Activated gamma-delta T cell treated with Interleukin-2 at 50 U/mL for 16 hours (primary cell): ENCODE measurements at regions not wholly inside any gene's neighbourhood (a gene's known extent, or its start where the extent isn't known, plus 50 kb on each side); places are given as distances from the start of the nearest gene placed in this dataset.

Experiments
- DNase-seq: peaks from one replicate; pipeline ENCODE4 v3.0.0-alpha.2; 2020

DNA sequence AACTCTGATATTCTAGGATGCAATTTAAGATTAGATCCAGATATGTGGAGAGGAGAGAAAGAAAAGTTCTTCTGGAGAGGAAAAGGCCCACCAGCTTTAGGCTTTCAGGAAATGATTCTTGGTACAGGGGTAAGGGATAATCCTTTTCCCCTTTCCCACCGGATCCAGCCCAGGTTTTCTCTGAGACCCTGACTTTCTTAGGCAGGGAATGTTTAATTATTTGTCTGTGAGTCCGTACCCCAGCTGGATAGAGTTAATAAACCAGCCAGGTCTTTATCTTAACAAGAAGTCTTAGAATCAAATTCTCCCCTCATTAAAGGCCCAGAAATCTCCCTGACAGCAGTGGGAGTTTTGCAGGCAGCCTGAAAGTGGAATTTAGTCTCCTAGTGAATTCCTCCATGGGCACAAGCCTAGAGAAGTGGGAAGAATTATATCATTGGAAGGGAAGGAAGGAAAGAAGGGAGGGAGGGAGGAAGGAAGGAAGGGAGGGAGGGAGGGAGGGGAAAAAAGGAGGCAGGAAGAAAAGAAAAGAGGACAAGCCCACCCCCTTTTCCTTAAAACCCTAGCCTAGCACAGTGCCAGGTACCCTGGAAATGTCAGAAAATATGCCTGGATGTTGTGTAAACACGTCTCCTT, 189.0 kb downstream of the PLPP3 start:
- DNase-seq: no peak

DNA sequence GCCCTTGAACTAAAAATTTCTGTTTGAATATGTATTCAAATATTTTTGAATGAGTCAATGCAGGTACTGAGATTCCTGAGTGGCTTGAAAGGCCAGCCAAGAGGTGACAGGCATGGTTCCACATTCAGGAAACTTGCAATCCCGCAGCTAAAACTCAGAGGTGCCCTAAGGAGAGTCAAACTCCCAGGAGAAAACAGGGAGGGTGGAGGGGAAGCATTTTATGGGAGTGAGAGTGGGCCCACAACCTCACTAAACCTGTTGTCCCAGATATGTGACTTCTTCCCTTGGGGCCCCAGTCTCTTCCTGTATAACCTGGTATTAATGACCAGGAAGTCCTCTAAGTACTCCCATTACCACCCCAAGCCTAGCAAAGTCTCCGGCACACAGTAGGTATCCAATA, 189.6 kb downstream of the PLPP3 start:
- no peak for DNase-seq

DNA sequence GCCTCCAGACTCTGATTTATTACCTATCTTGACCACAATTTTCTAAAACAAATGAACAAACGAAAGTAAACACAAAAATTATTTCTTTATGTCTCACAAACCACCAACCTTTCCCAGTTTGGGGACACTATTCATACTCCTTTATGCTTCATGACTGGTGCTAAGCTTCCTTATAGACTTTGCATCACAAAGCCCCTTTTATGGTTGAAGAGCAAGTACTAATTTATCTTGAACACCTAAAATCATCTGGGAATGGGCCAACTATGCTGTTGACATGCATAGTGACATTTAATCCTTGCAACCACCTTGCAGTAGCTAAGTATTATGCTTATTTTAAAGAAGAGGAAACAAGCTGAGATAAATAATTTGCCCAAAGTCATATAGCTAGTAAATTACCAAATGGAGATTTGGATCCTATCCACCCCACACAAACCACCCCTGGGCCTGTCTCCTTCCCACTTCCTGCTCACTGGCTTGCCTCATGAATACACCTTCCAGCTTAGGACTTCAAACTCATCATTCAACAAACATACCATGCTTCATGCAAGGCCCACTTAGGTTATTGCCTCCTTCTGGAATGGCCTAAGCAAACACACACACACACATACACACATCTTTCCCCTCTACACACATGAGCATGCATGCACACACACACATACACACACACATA, 192.2 kb downstream of the PLPP3 start:
- no peak for DNase-seq

DNA sequence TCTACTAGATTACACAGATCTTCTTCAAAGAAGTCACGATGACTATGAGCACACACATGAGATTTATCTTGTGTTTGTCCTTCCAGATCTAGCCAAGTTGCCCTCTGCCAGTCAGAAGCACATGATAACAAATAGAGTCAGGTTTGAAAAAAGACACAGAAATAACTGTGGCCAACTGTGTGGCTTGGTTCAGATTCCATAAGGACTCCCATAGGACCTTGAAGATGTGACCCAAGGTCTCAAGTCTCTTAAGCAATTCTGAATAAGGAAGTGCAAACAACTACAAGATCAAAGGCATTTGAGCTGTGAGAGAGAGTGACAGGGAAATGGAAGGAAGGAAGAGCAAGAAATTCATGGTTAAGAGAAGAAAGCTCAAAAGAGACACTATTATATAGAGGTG, 194.0 kb downstream of the PLPP3 start:
- no peak for DNase-seq

DNA sequence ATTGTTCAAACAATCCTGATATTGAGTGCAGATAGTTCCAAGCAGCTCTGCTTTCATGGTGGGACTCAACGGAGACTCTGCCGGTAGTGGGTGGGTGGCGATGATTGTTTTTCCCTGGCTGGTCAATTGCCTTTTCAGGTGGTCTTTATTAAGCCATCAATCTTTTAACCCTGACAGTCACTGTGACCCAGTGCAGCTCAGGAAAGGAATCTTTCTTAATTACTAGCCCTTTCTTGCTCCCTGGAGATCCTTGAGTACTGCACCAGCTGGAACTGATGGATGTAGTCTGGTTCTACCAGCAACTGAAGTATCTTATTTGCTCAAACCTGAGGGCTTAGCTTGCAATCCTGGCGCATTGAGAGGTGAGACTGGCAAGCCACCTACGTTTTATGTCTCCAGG, 196.4 kb downstream of the PLPP3 start:
- no peak for DNase-seq

DNA sequence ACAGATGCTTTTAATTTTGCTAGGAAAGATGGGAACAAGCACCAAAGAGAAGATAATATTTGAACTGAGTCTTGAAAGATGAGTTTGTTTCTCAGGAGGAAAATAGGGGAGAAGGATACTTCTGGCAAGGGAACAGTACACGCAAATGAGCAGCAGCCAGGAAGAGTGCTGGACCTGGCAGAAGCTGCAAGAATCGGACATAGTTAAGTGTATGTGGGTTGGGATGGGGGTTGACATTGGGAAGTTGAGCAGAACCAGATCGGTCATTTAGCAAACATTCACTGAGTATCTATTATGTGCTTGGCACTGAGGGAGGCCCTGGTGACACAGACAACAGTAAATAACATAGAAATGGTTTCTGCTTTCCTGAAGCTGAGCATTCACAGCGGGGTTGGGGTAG, 198.8 kb downstream of the PLPP3 start:
- no peak for DNase-seq

DNA sequence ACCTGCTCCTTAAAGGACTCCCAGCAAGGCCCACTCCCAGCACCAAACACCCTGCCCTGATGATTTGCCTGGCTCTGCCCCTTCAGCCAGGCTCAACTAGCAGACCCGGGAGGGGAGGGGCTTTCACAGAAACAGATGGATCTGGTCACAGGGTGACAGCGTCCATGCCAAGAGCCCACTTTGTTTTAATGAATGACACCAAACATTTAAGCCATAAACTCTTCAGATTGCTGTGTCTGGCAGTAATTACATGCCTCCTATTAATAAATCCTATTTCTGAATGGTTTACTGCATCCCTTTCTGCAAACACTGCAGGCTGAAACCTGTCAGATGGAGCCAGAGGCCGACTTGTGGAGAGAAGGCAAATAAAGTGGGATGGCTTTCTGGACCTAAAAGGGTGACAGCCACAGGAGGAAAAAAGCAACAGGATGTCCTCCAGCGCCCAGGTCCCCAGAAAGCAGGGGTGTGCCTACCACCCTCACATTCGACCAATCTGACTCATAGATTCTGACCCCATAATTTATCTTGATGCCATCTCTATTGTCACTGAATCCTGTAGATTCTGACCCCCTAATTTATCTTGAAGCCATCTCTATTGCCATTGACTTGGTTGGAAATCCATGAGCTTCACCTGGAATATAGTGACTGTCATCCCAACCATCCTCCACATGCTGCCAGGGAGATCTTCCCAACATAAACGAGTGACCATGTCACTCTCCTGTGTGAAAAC, 200.9 kb downstream of the PLPP3 start:
- no peak for DNase-seq

DNA sequence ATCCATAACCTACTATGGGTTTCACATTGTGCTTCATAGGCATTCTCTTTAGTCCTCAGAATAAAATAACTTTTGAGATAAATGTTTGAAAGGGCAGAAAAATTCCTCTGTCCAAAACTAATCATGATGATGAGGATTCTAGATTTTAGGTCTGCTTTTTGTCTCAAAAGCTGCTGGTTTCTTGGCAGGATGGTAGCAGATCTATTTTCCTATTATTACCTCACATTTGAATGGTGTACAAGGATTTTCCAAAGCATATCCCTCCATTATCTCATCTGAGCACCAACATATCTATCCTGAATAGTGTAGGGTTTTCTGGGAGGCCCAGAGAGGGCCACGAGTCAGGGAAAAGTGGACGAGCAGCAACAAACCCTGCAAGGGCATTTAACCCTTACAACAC, 201.9 kb downstream of the PLPP3 start:
- no peak for DNase-seq

DNA sequence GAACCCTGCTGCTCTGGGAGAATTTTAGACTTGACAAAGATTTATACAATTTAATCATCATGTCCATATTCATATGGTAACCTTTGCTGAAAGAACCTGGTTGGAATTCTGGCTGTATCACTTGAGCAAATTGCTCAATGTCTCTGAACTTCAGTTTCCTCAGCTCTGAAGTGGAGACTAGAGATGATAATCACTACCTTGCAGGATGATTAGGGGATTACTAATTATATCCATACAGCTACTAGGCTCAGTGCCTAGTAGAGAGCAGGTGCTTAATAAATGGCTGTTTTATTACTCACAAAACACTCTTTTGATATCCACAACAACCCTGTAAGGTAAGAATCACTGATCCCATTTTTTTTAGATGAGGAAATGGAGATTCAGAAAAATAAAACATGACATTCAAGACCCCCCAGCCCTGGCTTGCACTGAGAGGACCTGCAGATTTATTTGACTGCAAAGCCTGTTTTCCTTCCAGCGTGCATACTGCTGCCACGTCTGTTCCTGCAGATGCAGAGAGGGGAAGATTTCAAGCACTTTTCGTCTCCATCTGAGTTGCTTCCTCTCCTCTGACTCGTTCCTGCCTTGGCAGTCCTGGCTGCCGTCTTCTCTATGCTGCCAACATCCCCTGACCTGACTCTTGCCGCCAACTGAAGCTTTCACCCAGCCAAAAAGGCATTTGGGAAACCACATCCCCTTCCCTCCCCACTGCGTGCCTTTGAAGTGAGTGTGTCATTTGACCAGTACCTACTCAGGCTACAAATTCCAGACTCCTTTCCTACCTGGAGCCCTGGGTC, 203.0 kb downstream of the PLPP3 start:
- no peak for DNase-seq

DNA sequence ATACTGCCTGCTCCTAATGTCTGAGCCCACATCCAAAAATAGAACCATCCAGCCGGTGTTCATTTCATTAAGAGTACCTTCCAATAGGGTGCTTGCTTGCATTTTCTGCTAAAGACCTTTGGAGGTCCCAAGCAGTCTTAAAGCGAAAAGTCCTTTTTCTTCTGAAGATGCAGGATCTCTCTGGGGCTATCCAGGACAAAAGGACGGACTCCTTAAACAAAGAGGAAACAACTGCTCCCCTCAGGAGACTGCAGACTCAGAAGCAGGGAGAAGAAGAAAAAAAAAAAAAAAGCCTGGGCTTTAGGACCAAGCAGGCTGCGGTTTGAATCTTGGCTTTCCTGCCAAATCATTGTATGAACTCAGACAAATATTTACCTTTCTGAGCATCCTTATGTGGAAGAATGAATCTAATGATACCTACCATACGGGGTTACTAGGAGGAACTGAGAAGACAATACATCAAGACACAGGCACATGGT, 204.0 kb downstream of the PLPP3 start:
- no peak for DNase-seq

DNA sequence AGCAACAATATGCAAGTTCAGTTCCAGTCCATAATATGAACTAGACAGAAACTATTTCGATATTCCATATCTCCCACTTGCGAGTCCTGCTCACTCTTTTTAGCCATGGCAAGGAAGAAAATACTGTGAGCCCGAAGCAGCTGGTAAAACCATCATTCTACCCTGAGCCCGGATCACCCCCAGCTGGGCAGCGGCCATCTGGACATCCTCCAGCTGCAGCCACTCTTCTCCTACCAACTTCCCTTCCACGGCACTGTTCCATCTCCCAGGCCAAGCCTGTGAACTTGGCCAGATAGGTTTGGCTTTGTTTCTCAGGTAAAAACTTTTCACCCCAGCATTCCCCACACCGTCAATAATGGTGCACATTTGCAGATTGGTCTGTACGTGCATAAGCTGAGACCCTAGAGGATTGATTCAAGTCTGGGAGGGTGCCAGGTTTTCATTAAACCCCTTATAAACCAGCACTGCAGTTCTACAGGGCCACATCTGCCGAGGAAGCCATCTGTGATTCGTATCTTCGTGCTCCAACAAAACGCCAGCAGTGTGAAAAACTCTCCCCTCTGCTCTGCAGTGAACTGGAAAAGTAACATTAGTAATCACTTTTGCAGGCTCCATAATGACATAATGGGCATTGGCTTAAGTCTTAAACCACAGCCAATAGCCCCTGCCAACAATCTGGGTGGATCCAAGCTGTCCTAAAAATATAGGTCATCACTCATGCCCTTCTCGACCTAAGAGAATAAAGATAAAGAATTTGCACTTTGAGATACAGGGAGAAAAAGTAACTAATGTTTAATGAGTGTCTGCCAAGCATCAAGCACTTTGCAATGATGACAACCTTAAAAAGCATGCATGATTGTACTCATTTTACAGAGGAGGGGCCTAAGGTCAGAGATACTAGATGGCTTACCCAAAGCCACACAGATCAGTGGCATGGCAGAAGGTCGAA, 205.1 kb downstream of the PLPP3 start:
- DNase-seq: no peak

DNA sequence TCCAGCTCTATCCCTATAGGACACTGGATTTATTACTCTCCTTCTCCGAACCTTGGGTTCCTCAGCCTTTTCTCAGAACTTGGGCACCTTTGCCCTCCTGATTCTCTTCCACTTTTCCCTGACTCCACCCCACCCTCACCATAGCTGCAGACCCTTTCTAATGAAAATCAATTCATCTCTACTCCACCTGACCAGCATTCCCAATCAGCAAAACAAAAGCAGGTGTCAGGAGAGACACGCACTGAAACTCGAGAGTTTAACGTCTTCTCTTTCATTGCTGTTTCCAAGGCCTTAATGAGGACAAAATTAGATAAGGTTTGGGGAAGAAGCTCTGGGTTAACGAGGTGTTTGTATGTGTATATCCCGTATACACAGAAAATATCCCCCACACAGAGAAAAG, 208.8 kb downstream of the PLPP3 start:
- DNase-seq: no peak

DNA sequence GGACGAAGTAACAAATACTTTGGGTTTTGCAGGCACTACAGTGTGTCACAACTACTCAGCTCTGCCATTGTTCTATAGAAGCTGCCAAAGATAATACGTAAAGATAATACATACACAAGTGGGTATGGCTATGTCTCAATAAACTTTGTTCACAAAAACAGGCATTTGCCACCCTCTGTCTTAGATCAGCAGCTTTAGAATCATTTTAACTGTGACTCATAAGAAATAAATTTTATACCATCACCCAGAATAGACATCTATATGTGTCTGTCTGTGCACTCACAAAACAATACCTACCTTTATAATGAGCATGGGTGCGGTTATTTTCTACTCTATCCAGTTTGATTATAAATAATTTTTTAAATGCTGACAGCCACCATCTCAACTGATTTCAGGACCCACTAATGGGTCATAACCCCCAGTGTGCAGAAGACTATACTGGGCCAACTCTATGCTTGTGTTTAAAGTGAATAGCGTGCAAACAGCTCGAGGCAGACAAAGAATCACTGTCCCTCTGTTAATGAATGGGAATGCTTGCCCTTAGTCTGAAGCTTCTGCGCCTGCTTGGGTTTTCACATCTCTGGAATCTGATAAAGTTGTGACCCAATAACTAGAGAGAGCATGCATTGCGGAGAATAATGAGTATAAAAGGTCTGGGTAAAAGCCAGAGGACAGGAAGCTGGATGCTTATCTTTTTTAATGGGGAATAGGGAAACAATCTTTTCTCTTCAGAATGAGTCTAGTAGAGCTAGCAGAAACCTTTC, 216.2 kb downstream of the PLPP3 start:
- DNase-seq: no peak

DNA sequence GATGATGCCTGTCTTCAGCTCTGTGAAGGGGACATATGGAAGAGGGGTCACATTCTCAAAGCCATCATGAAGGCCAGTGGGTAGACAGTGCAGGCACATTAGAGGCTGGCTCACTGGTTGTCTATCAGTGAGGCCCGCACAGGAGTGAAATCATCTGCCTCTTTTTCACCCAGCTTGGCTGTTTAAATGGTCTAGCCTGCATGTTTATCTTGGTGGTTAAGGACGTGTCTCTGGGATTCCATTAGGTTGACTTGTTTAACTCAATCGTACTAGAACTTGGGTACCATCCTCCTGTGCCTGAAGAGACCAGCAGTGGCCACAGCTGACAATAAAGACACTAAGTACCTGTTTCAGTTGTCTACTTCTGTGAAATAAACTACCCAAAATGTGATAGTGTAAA, 219.3 kb downstream of the PLPP3 start:
- DNase-seq: no peak

DNA sequence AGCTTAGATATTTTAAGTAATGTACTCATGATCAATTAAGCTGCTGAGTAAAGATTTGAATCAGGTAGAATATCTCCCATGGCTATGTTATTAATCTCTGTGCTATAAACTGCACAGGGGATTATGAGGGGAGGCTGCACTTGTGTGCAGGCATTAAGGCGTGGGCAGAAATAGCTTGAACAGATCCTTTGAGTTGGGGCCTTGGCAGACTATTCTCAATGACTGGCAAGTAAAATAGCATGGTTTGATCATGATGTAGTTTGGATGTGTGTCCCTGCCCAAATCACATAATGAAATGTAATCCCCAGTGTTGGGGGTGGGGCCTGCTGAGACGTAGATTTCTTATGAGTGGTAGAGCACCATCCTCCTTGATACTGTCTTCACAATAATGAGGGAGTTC, 220.3 kb downstream of the PLPP3 start:
- DNase-seq: no peak

DNA sequence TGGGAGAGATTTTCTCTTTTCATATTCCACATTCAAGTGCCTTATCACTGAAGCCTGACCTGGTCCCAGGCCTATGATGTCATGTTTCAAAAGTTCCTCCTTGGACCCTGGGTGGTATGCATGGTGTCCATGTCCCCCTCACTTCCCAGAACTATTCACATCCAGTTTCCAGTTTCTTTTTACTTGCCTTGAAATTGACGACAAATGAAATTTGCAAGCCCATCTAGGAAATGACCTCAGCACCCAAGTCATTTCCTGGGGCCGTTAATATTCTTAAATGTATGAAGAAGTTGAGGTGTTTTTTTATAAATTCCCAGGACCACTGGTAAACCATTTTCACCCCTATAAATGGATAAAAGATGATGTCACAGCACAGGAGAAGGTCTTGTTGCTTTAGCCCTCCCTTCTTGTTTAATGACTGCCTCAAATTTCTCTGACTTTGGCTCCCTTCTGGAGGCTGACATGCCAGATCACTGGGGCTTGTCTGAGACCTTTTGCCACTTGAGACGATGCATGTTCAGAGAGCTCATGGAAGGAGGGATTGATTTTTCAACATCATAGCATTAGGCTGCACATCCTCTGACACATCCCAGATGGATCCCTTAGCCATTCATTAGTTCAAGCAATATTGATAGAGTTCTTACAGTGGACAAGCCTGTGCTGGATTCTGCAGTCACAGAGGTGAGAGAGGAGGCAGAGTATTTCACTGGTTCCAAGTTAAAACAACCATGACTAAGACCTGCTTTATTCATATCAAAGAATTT, 221.3 kb downstream of the PLPP3 start:
- DNase-seq: no peak

DNA sequence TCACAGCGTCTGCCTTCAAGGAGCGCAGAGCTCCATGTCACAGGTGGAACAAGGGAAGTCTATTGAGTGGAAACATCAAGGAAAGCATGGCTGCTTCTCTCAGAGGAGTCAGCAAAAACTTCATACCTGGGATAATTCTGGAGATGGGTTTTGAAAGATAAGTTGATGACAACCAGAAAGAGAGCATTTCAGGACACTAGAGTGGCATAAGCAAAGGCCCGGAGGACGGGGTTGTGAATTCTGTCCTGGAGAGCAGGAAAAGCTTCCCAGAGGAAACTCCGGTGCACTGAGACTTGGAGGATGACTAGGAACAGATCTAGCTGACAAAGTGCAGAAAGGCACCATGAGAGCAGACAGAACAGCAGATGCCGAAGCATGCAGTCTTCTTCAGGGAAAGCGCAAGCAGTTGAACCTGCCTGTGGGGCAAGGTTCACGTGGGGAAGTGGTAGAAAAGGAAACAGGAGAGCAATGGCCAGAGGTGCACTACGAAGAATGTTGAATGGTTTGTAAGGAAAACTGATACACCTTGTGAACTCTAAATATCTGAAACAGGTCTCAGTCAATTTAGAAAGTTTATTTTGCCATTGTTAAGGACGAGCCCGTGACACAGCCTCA, 222.9 kb downstream of the PLPP3 start:
- DNase-seq: no peak

DNA sequence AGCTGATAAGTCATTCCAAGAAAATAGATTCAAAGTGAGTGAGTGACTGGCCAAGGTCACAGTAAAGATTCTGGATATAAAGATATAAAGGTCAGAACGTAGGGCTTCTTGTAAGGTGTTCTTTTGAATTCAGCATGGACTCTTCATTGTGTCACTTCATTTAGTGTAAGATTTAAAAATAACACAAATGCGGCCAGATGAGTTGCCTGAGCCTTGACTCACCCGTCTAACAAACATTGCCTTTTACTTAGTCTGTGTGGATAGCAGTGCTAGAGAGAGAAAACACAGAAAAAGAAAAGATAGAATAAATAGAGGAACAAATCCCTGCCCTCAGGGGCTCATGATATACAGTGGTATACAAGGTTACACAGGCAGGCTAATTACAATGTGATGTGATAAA, 223.4 kb downstream of the PLPP3 start:
- no peak for DNase-seq

DNA sequence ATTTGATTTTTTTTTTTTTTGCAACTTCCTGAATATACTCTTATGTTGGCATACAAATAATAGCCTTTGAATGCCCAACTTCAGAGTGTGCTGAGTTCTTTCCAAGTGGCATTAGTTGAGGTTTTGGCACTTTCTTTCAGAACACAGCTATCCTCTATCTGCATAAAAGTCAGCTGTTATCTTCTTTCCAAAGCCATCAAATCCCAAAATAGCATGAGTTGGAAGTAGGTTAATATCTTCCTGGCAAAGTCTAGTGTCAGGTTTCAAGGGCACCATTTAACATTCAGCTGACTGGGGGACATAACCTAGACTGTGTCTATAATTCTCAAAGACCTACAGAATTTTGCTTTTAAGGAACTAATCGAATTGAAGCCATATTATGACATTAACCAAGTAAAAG, 223.9 kb downstream of the PLPP3 start:
- no peak for DNase-seq

DNA sequence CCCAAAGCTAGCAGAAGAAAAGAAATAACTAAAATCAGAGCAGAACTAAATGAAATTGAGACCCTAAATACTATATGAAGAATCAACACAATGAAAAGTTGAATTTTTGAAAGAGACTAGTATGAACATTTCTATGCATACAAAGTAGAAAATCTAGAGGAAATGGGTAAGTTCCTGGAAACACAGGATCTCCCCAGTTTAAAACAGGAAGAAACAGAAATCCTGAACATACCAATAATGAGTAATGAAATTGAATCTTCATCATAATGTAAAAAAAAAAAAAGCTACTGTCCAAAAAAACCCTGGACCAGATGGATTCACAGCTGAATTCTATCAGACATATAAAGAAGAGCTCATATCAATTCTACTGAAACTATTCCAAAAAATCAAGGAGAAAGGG, 233.5 kb downstream of the PLPP3 start:
- DNase-seq: no peak
